ENCODE measurements at regions not wholly inside any gene's neighbourhood (a gene's known extent, or its start where the extent isn't known, plus 50 kb on each side); places are given as distances from the start of the nearest gene placed in this dataset.

- H3K27me3 Mint-ChIP-seq, result no peaks in the 10 kb centered on the region
- ChIA-PET CTCF (no interaction called here), POLR2A (no interaction called here)
- no peak overlapping the region for H3K4me3 Mint-ChIP-seq
- no peak overlapping the region for H3K27ac Mint-ChIP-seq
- no peaks in the 10 kb centered on the region for H3K9me3 Mint-ChIP-seq
- DNase-seq, result no peak
- no peaks in the 10 kb centered on the region for H3K4me1 Mint-ChIP-seq
- no peaks in the 10 kb centered on the region for H3K36me3 Mint-ChIP-seq (ENCODE audit: low read depth)
These were observed 702.1 kb downstream of the FRK start for GRCh38 chr6:115358616-115359015.

- H3K4me3 Mint-ChIP-seq, result no peak overlapping the region
- H3K4me1 Mint-ChIP-seq, result no peaks in the 10 kb centered on the region
- no peaks in the 10 kb centered on the region for H3K27me3 Mint-ChIP-seq
- no peak for DNase-seq
- CTCF ChIA-PET, result no interaction called here
- no peak overlapping the region for H3K27ac Mint-ChIP-seq
- H3K36me3 Mint-ChIP-seq (ENCODE audit: low read depth), result no peaks in the 10 kb centered on the region
- H3K9me3 Mint-ChIP-seq, result peaks cover 3% of the 10 kb centered on the region
- POLR2A ChIA-PET, result no interaction called here
These were observed 704.3 kb downstream of the FRK start for GRCh38 chr6:115356371-115356770.

- Mint-ChIP-seq H3K27me3 (no peaks in the 10 kb centered on the region), H3K4me3 (no peak overlapping the region), H3K36me3 (ENCODE audit: low read depth) (no peaks in the 10 kb centered on the region), H3K4me1 (no peaks in the 10 kb centered on the region), H3K9me3 (no peaks in the 10 kb centered on the region), H3K27ac (no peak overlapping the region)
- POLR2A ChIA-PET, result no interaction called here
- CTCF ChIA-PET, result no interaction called here
- no peak for DNase-seq
These were observed 737.7 kb downstream of the FRK start for GRCh38 chr6:115323001-115323400.

- no peak overlapping the region for H3K4me3 Mint-ChIP-seq
- no peak overlapping the region for H3K27ac Mint-ChIP-seq
- no peaks in the 10 kb centered on the region for H3K27me3 Mint-ChIP-seq
- H3K4me1 Mint-ChIP-seq, result no peaks in the 10 kb centered on the region
- POLR2A ChIA-PET, result no interaction called here
- CTCF ChIA-PET, result no interaction called here
- DNase-seq, result no peak
- H3K36me3 Mint-ChIP-seq (ENCODE audit: low read depth), result no peaks in the 10 kb centered on the region
- no peaks in the 10 kb centered on the region for H3K9me3 Mint-ChIP-seq
These were observed 740.9 kb downstream of the FRK start for GRCh38 chr6:115319823-115320222.

- Mint-ChIP-seq H3K36me3 (ENCODE audit: low read depth) (no peaks in the 10 kb centered on the region), H3K4me1 (no peaks in the 10 kb centered on the region), H3K9me3 (peaks cover 5% of the 10 kb centered on the region), H3K27ac (no peak overlapping the region), H3K27me3 (no peaks in the 10 kb centered on the region), H3K4me3 (no peak overlapping the region)
- ChIA-PET POLR2A (no interaction called here), CTCF (no interaction called here)
- DNase-seq, result no peak
These were observed 750.5 kb downstream of the FRK start for GRCh38 chr6:115310156-115310555.

GRCh38 chr6:115302731-115303130, 758.0 kb downstream of the FRK start:
- no peak for DNase-seq
- no peak overlapping the region for H3K27ac Mint-ChIP-seq
- POLR2A ChIA-PET, result no interaction called here
- H3K4me1 Mint-ChIP-seq, result no peaks in the 10 kb centered on the region
- H3K36me3 Mint-ChIP-seq (ENCODE audit: low read depth), result no peaks in the 10 kb centered on the region
- no peak overlapping the region for H3K4me3 Mint-ChIP-seq
- peaks cover 6% of the 10 kb centered on the region for H3K9me3 Mint-ChIP-seq
- CTCF ChIA-PET, result no interaction called here
- no peaks in the 10 kb centered on the region for H3K27me3 Mint-ChIP-seq

GRCh38 chr6:115287467-115287866, 773.2 kb downstream of the FRK start:
- Mint-ChIP-seq H3K4me1 (no peaks in the 10 kb centered on the region), H3K36me3 (ENCODE audit: low read depth) (no peaks in the 10 kb centered on the region), H3K9me3 (peaks cover 6% of the 10 kb centered on the region), H3K27me3 (no peaks in the 10 kb centered on the region), H3K4me3 (no peak overlapping the region), H3K27ac (no peak overlapping the region)
- POLR2A ChIA-PET, result no interaction called here
- CTCF ChIA-PET, result no interaction called here
- DNase-seq, result no peak

- Mint-ChIP-seq H3K9me3 (peaks cover 5% of the 10 kb centered on the region), H3K36me3 (ENCODE audit: low read depth) (no peaks in the 10 kb centered on the region), H3K27ac (no peak overlapping the region), H3K27me3 (no peaks in the 10 kb centered on the region), H3K4me3 (no peak overlapping the region), H3K4me1 (no peaks in the 10 kb centered on the region)
- no peak for DNase-seq
- POLR2A ChIA-PET, result no interaction called here
- CTCF ChIA-PET, result no interaction called here
These were observed 783.7 kb downstream of the FRK start for GRCh38 chr6:115276881-115277565.

GRCh38 chr6:115272311-115272710, 788.4 kb downstream of the FRK start:
- Mint-ChIP-seq H3K27ac (no peak overlapping the region), H3K27me3 (no peaks in the 10 kb centered on the region), H3K4me3 (no peak overlapping the region), H3K9me3 (peaks cover 3% of the 10 kb centered on the region), H3K36me3 (ENCODE audit: low read depth) (no peaks in the 10 kb centered on the region), H3K4me1 (no peaks in the 10 kb centered on the region)
- POLR2A ChIA-PET, result no interaction called here
- CTCF ChIA-PET, result no interaction called here
- DNase-seq, result no peak

GRCh38 chr6:115271434-115271833, 789.3 kb downstream of the FRK start:
- Mint-ChIP-seq H3K36me3 (ENCODE audit: low read depth) (no peaks in the 10 kb centered on the region), H3K4me3 (no peak overlapping the region)

GRCh38 chr6:115270953-115271352, 789.7 kb downstream of the FRK start:
- no peaks in the 10 kb centered on the region for H3K27me3 Mint-ChIP-seq
- H3K4me3 Mint-ChIP-seq, result no peak overlapping the region
- CTCF ChIA-PET, result no interaction called here
- no peaks in the 10 kb centered on the region for H3K4me1 Mint-ChIP-seq
- no peak for DNase-seq
- H3K9me3 Mint-ChIP-seq, result no peaks in the 10 kb centered on the region
- POLR2A ChIA-PET, result no interaction called here
- no peak overlapping the region for H3K27ac Mint-ChIP-seq
- no peaks in the 10 kb centered on the region for H3K36me3 Mint-ChIP-seq (ENCODE audit: low read depth)

More at GRCh38 chr6:115271434-115271833, 789.3 kb downstream of the FRK start:
- H3K9me3 Mint-ChIP-seq, result no peaks in the 10 kb centered on the region
- no peaks in the 10 kb centered on the region for H3K4me1 Mint-ChIP-seq
- no peaks in the 10 kb centered on the region for H3K27me3 Mint-ChIP-seq
- no peak for DNase-seq
- H3K27ac Mint-ChIP-seq, result no peak overlapping the region
- ChIA-PET CTCF (no interaction called here), POLR2A (no interaction called here)

GRCh38 chr6:115241373-115241772, 819.3 kb downstream of the FRK start:
- CTCF ChIA-PET, result no interaction called here
- Mint-ChIP-seq H3K4me3 (no peak overlapping the region), H3K27ac (no peak overlapping the region), H3K36me3 (ENCODE audit: low read depth) (no peaks in the 10 kb centered on the region), H3K4me1 (no peaks in the 10 kb centered on the region), H3K9me3 (peaks cover 8% of the 10 kb centered on the region), H3K27me3 (no peaks in the 10 kb centered on the region)
- POLR2A ChIA-PET, result no interaction called here
- DNase-seq, result no peak

- peaks cover 7% of the 10 kb centered on the region for H3K9me3 Mint-ChIP-seq
- no peak overlapping the region for H3K4me3 Mint-ChIP-seq
- POLR2A ChIA-PET, result no interaction called here
- H3K36me3 Mint-ChIP-seq (ENCODE audit: low read depth), result no peaks in the 10 kb centered on the region
- CTCF ChIA-PET, result no interaction called here
- no peak for DNase-seq
- no peaks in the 10 kb centered on the region for H3K27me3 Mint-ChIP-seq
- H3K27ac Mint-ChIP-seq, result no peak overlapping the region
- H3K4me1 Mint-ChIP-seq, result no peaks in the 10 kb centered on the region
These were observed 839.5 kb downstream of the FRK start for GRCh38 chr6:115221198-115221597.

- no peaks in the 10 kb centered on the region for H3K4me1 Mint-ChIP-seq
- H3K27ac Mint-ChIP-seq, result no peak overlapping the region
- no peak overlapping the region for H3K4me3 Mint-ChIP-seq
- POLR2A ChIA-PET, result no interaction called here
- no peaks in the 10 kb centered on the region for H3K36me3 Mint-ChIP-seq (ENCODE audit: low read depth)
- peaks cover 9% of the 10 kb centered on the region for H3K9me3 Mint-ChIP-seq
- CTCF ChIA-PET, result no interaction called here
- no peaks in the 10 kb centered on the region for H3K27me3 Mint-ChIP-seq
- no peak for DNase-seq
These were observed 840.0 kb downstream of the FRK start for GRCh38 chr6:115220551-115221159.

Measured in activated CD4-positive, alpha-beta memory T cell treated with anti-CD3 and anti-CD28 coated beads, Interleukin-2, amount 10 ng/mL, durations not matched to agents 7 days and 5 days (primary cell).